Activated naive CD8-positive, alpha-beta T cell treated with anti-CD3 and anti-CD28 coated beads, Interleukin-2, amount 10 ng/mL, durations not matched to agents 7 days and 5 days (primary cell): ENCODE measurements at regions not wholly inside any gene's neighbourhood (a gene's known extent, or its start where the extent isn't known, plus 50 kb on each side); places are given as distances from the start of the nearest gene placed in this dataset.

ENCODE experiments used
- ATAC-seq: fragments of 150-1000 bp; cut with Tn5 transposase; one replicate; pipeline ENCODE4 v1.10.0; 2021; ENCODE audit warnings: low read depth, moderate library complexity
- POLR2A ChIA-PET: fragments of 350-600 bp; sonication (Branson Sonifier 250); formaldehyde crosslinking; loops from one replicate; lab custom pipeline; 2021; ENCODE audit warnings: antibody characterized with exemption; lab: Charles Lee
- DNase-seq: peaks from one replicate; pipeline ENCODE4 v3.0.0; 2021
- H3K27ac Mint-ChIP-seq: one replicate; pipeline ENCODE4 v1.8.0; 2022; ENCODE audit warnings: mild to moderate bottlenecking, mixed read lengths
- H3K27me3 Mint-ChIP-seq: one replicate; pipeline ENCODE4 v1.8.0; 2022; ENCODE audit warnings: mild to moderate bottlenecking, moderate library complexity, mixed read lengths
- H3K36me3 Mint-ChIP-seq: one replicate; pipeline ENCODE4 v1.8.0; 2021; ENCODE audit warnings: mild to moderate bottlenecking, mixed read lengths
- H3K4me1 Mint-ChIP-seq: one replicate; pipeline ENCODE4 v1.8.0; 2021; ENCODE audit warnings: mixed read lengths
- H3K4me3 Mint-ChIP-seq: one replicate; pipeline ENCODE4 v1.8.0; 2022; ENCODE audit warnings: mild to moderate bottlenecking, moderate library complexity, mixed read lengths
- H3K9me3 Mint-ChIP-seq: one replicate; pipeline ENCODE4 v1.8.0; 2021; ENCODE audit warnings: mixed read lengths

GRCh38 chr10:47248386-47249090 is 51.5 kb upstream of the GDF10 start:
- no peak for ATAC-seq
- no peaks in the 10 kb centered on the region for H3K27me3 Mint-ChIP-seq
- H3K4me1 Mint-ChIP-seq, result peaks cover 9% of the 10 kb centered on the region
- H3K4me3 Mint-ChIP-seq, result no peak overlapping the region
- DNase-seq, result no peak
- POLR2A ChIA-PET, result no interaction called here
- no peak overlapping the region for H3K27ac Mint-ChIP-seq
- H3K9me3 Mint-ChIP-seq, result no peaks in the 10 kb centered on the region
- H3K36me3 Mint-ChIP-seq, result no peaks in the 10 kb centered on the region

- Mint-ChIP-seq H3K27ac (no peak overlapping the region), H3K4me3 (no peak overlapping the region), H3K27me3 (no peaks in the 10 kb centered on the region), H3K4me1 (peaks cover 13% of the 10 kb centered on the region), H3K36me3 (no peaks in the 10 kb centered on the region), H3K9me3 (no peaks in the 10 kb centered on the region)
- DNase-seq (no peak), ATAC-seq (no peak)
- POLR2A ChIA-PET, result no interaction called here
Observed at GRCh38 chr10:47249881-47250280, 50.1 kb upstream of the GDF10 start.
